GM21717 (cell line): ENCODE measurements at regions not wholly inside any gene's neighbourhood (a gene's known extent, or its start where the extent isn't known, plus 50 kb on each side); places are given as distances from the start of the nearest gene placed in this dataset.
"Not testable (repeated sequence)": the region's sequence is repeated elsewhere in the genome, so short reads cannot be mapped to it uniquely, and the experiment has no call there.

ENCODE experiments used
- ATAC-seq: cut with Tn5 transposase; IDR thresholded peaks from one replicate; pipeline ENCODE4 v1.9.1; 2021; ENCODE audit warnings: mild to moderate bottlenecking, moderate library complexity; ENCODE audit not compliant: unreplicated experiment

DNA sequence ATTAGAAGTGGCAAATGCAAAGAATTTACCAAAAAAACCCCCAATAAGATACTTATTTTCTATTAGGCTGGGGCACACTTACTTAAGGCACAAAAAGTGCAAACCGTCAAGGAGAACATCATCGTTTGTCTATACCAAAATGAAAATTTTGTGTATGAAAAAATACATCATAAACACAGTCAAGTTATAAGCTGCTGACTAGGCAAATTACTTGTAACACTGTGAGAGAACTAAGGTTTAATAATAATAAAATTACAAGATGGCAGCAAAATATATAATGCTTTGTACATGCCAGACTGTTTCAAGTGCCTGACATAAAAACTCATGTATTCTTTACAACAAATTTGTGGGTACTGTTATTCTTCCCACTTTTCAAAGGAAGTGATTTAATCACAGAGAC lies 297.2 kb upstream of the CRBN start:
- ATAC-seq, result no peak

DNA sequence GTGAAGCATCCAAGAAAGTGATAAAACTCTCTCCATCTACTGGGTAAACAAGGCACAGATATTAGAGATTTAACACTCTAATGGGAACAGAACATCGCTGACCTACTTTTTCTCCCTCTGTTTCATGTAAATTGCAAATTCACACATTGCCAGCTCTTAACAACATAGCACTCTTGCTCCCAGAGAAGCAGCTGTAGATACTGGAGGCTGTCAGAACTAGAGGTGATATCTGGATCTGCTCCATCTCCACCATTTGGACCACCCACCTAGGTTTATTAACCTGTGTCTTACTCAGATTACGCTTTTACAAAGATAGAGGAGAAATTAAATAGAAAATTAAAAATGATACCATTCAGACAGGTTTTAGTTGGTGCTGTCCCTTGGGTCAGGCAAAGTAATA lies 289.1 kb upstream of the CRBN start:
- no peak for ATAC-seq

GRCh38 chr3:3464131-3464530 lies 284.6 kb upstream of the CRBN start:
- ATAC-seq, result no peak

DNA sequence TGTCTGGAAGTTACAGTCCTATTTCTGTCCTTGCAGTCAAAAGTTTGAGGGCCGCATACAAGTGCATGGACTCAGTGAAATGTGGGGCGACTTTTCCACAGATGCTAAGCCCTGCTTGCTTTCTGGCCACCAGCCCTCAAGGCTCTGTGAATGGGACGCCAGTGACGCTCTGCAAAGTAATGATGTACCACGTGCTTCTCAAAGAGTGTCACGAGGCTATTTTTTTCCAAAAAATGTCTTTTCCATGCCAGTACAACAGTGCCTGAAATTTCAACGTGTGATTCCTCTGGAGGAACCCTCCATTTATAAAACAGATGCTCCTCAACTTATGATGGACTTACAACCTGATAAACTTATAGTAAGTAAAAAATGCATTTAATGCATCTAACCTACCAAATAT lies 281.8 kb upstream of the CRBN start:
- no peak for ATAC-seq

- ATAC-seq, result no peak
These were observed 269.0 kb upstream of the CRBN start for GRCh38 chr3:3448468-3448867.

- no peak for ATAC-seq
These were observed 268.1 kb upstream of the CRBN start for GRCh38 chr3:3447641-3448040.

DNA sequence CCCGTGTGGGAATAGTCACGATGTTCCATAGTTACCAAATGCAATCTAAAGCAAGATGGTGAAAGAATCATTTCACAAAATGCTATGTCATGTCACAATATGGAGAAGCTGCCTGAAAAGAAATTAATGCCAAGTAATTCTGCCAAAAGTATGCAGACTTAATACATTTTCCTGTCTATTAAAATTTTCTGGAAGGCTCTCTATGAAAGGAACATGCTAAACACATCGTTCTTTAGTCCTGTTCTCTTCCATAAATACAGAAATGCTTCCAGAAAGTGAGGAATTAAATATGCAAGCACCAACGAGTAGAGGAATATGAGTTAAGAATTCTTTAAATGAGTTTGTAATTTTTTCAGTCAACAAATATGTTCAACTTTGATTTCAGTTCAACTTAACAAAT lies 266.8 kb upstream of the CRBN start:
- no peak for ATAC-seq

DNA sequence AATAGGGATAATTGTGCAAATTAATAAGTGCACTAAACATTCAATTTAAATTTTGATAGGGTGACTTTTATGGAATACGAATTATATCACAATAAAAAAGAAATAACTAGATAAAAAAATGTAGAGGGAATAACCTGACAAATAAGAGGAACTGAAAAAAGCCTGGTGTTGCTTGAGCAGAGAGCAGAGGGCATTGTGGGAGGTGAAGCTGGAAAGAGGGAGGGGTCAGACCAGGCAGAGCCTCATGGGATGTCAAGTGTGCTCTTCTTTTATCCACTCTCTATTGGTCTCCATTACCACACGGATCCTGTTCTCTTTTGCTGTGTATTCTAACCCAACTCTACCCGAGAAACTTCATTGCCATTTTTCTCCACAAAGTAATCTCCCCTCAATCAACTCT lies 264.0 kb upstream of the CRBN start:
- no peak for ATAC-seq

DNA sequence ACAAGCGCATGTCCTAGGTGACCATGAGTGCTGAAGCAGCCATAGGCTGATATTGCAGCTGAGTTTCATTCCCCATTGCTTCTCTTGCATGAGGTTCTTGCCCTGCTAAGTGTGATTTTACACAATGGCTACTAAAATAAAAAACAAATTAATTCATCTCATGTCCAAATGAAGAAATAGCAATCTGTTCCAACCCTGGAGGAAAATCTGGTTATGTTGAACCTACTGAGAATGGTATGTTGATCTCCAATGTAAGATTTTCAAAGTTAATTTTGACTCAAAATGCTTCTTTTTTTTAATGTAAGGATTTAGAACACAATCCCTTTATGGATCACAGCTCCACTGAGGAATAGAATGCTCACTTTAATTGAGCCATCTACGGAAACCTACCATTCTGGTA lies 254.2 kb upstream of the CRBN start:
- ATAC-seq, result no peak

DNA sequence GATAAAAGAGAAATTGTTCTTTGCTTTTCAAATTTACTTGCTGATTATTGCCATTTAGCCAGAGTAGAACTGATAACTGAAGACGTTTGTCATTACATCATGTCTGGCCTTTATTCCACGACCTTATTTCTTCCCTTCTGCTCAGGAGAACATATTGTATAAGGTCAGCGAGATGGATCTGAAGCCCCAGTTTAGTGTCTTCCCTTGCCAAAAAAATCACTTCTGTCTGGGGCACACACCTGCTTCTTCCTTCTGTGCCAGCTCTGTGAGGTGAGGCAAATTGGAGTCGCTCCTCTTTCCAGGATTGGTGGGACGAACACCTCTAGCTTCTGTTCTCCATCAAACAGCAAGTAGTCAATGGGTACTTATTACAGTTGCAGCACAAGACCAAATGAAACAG lies 250.3 kb upstream of the CRBN start:
- ATAC-seq, result no peak

DNA sequence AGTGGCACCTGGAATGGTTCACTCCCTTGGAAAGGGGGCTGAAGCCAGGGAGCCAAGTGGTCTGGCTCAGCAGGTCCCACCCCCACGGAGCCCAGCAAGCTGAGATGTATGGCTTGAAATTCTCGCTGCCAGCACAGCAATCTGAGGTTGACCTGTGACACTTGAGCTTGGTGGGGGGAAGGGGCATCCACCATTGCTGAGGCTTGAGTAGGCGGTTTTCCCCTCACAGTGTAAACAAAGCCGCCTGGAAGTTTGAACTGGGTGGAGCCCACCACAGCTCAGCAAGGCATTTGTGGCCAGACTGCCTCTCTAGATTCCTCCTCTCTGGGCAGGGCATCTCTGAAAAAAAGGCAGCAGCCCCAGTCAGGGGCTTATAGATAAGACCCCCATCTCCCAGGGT lies 228.2 kb upstream of the CRBN start:
- ATAC-seq, result not testable (repeated sequence)

DNA sequence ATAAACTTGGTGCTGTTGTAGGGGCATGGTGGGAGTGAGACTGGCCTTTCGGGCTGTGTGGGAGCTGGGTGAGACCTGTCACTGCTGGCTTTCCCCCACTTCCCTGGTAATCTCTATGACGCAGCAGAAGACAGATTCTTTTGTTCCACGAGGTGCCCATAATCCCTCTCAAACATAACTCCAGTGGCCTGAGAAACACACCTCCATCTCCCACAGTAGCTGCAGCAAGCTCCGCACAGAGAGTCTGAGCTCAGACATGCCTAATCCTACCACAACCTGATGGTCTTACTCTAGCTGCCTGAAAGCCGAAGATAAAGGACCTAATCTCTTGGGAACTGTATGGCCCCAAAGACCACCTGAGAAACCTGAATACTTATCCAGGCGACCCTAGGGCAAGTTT lies 225.6 kb upstream of the CRBN start:
- no peak for ATAC-seq

DNA sequence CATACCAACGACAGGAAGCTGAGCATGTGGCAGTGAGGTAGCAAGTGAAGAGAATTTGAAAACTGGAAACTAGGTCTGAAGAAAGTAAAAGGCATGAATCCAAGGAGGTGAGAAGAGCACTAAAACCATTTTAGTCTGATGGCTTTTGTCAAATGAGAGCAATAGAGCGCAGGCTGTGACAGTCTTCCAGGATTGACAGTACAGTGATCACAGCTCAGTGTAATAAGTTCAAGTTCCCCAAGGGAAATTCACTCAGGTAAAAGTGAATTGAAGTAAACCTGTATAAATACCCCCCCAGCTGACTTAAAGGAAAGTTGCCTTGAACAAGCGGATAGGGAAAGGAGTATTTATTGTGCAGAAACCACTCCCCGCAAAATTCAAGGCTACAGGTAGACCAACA lies 224.2 kb upstream of the CRBN start:
- no peak for ATAC-seq

DNA sequence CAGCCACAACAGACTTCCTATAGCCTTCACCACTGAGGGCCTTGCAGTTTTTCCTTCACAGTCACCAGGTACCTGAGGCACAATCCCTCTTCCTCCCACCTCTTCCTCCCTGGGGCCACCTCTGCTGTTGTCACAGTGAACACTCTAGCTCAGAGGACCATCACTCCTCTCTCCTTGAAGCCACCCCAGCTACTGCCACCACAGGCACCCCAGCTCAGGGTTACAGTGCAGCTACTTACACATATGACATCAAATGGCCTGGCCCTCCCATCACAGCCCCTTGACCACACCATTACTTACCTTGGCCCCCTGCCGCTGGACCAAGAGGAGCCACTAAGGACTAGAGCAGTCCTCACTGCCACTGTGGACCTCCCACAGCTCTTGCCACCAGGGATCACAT lies 213.5 kb upstream of the CRBN start:
- ATAC-seq, result no peak

DNA sequence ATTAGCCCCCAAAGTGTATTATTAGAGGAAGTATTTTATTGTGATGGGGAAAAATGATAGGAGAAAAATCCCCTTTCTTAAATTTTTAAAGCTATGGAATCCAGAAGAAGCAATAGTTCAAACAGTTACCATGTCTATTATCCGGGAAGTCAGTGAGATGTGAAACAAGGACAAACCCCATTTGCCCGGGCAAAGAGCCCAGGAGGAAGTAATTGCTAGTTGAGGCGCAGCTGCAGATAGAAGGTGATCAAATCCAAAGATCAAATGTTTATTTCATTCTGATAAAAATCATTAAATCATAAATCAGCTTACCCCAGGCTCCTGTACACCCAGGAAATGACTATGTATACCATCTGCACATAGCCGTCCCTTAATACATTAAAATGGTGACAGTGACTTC lies 204.0 kb upstream of the CRBN start:
- no peak for ATAC-seq

GRCh38 chr3:3372210-3372777 lies 192.8 kb upstream of the CRBN start:
- no peak for ATAC-seq

DNA sequence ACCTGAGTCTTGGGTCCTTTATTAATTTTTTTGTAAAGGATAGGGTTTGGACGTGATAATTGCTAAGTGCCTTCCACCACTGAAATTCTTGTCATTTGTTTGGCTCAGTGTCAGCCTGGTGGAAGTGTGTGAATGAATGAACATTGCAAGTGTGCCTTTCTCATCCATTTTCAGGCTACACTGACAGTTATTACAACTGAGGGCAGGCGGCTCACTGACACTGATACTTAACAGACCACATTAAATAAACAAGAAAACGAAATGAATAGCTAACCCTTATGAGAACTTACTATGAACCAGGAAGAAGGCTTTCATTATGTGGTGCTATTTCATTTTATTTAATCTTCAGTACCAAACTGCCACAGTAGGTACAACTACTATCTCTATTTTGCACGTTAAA lies 188.8 kb upstream of the CRBN start:
- ATAC-seq, result no peak

GRCh38 chr3:3366386-3366785 lies 186.9 kb upstream of the CRBN start:
- no peak for ATAC-seq

GRCh38 chr3:3365716-3366115 lies 186.2 kb upstream of the CRBN start:
- no peak for ATAC-seq

- no peak for ATAC-seq
These were observed 177.4 kb upstream of the CRBN start for GRCh38 chr3:3356846-3357245.

DNA sequence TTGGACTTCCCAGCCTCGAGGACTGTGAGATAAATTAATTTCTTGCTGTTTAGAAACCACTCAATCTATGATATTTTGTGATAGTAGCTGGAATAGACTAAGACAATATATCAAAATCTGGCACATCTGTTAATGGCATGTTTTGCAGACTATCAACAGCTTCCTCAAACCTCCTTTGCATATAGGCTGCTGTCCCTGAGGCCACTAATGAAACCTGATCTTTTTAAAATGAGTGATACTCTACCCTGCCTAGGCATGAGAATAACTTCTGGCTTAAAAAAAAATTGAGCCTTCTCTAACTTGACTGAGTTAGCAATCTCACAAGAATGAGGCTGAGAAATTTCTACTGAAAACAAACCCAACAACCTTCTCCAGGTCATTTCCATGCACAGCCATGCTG lies 176.0 kb upstream of the CRBN start:
- no peak for ATAC-seq

DNA sequence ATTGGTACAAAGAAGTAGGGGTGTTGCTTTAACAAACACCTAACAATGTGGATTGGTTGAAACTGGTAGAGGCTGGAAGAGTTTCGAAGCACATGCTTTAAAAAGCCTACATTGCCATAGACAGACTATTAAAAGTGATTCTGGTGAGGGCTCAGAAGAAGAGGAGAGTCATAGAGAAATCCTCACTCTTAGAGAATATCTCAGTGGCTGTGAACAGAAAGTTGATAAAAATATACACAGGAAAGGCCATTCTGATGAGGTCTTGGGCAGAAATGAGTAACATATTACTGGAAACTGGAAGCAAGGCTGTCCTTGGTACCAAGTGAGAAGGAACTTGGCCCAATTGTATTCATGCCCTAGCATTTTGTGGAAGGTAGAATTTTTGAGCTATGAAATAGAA lies 173.7 kb upstream of the CRBN start:
- peak; percentile 67 for ATAC-seq

GRCh38 chr3:3351226-3351625 lies 171.7 kb upstream of the CRBN start:
- ATAC-seq, result no peak

GRCh38 chr3:3347056-3347455 lies 167.6 kb upstream of the CRBN start:
- not testable (repeated sequence) for ATAC-seq
